Osteoblast (primary cell): ENCODE measurements at regions not wholly inside any gene's neighbourhood (a gene's known extent, or its start where the extent isn't known, plus 50 kb on each side); places are given as distances from the start of the nearest gene placed in this dataset.

ENCODE experiments used
- DNase-seq: peaks from one replicate; pipeline ENCODE4 v3.0.0; 2011; ENCODE audit warnings: low spot score, mixed read lengths; ENCODE audit not compliant: insufficient read length; ENCODE audit errors: missing footprints
- H2AFZ ChIP-seq: 2 replicates; pipeline ENCODE4 v1.6.0; 2011; ENCODE audit warnings: mild to moderate bottlenecking, low read length
- H3K27ac ChIP-seq: 2 replicates; pipeline ENCODE4 v1.5.1; 2011; ENCODE audit warnings: mild to moderate bottlenecking, low read depth, low read length, moderate library complexity
- H3K27me3 ChIP-seq: 2 replicates; pipeline ENCODE4 v1.6.0; 2012; ENCODE audit warnings: mild to moderate bottlenecking, control low read depth, inconsistent platforms, low read length, moderate library complexity; ENCODE audit not compliant: insufficient read depth
- H3K36me3 ChIP-seq: 2 replicates; pipeline ENCODE4 v1.5.1; 2011; ENCODE audit warnings: mild to moderate bottlenecking, low read length, control low read depth, moderate library complexity; ENCODE audit not compliant: insufficient read depth
- H3K4me1 ChIP-seq: 2 replicates; pipeline ENCODE4 v1.5.1; 2011; ENCODE audit warnings: mild to moderate bottlenecking, low read length, control low read depth, moderate library complexity; ENCODE audit not compliant: insufficient read depth
- H3K4me2 ChIP-seq: 2 replicates; pipeline ENCODE4 v1.6.0; 2011; ENCODE audit warnings: mild to moderate bottlenecking, low read length; ENCODE audit not compliant: insufficient read depth
- H3K4me3 ChIP-seq: fragments of 200-600 bp; sonication (generic); 3 replicates; pipeline ENCODE4 v1.5.1; 2012; ENCODE audit warnings: mild to moderate bottlenecking, low read length, inconsistent platforms; ENCODE audit not compliant: insufficient read depth
- H3K79me2 ChIP-seq: 2 replicates; pipeline ENCODE4 v1.6.0; 2012; ENCODE audit warnings: mild to moderate bottlenecking, low read length, control low read depth, inconsistent platforms; ENCODE audit not compliant: insufficient read depth
- H3K9me3 ChIP-seq: 2 replicates; pipeline ENCODE4 v1.5.1; 2011; ENCODE audit warnings: low read depth, low read length, control low read depth
- H4K20me1 ChIP-seq: 2 replicates; pipeline ENCODE4 v1.6.0; 2012; ENCODE audit warnings: mild to moderate bottlenecking, low read length, control low read depth; ENCODE audit not compliant: insufficient read depth
- TF ChIP-seq, protein P1 (sequence below): IDR thresholded peaks from 2 replicates; pipeline ENCODE4 v1.5.1; 2011; ENCODE audit warnings: mild to moderate bottlenecking, low read depth, low read length, moderate library complexity; ENCODE audit errors: extremely low read depth

DNA sequence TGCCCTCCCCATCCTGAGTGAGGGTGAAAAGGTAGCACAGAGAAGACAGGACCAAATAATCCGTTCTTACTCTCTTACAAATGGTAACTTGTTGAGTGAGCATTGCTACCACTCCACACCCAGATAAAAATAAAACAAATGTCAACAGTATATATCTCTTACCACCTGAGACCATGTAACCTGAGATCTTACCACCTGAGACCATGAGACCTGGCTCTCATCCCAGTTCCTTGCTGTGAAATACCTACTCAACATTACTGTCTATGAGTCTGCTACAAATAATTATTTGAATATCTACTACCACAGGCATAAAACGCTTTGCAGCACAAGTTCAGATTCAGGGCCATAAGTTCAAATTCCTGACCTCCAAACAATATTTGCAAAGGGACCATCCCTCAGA lies 234.7 kb downstream of the C1D start:
- H4K20me1 ChIP-seq, result no peaks in the 10 kb centered on the region
- H3K4me2 ChIP-seq, result no peak overlapping the region
- DNase-seq, result no peak
- TF ChIP-seq, protein P1, sequence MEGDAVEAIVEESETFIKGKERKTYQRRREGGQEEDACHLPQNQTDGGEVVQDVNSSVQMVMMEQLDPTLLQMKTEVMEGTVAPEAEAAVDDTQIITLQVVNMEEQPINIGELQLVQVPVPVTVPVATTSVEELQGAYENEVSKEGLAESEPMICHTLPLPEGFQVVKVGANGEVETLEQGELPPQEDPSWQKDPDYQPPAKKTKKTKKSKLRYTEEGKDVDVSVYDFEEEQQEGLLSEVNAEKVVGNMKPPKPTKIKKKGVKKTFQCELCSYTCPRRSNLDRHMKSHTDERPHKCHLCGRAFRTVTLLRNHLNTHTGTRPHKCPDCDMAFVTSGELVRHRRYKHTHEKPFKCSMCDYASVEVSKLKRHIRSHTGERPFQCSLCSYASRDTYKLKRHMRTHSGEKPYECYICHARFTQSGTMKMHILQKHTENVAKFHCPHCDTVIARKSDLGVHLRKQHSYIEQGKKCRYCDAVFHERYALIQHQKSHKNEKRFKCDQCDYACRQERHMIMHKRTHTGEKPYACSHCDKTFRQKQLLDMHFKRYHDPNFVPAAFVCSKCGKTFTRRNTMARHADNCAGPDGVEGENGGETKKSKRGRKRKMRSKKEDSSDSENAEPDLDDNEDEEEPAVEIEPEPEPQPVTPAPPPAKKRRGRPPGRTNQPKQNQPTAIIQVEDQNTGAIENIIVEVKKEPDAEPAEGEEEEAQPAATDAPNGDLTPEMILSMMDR, result no peak
- H3K4me3 ChIP-seq, result no peak overlapping the region
- no peaks in the 10 kb centered on the region for H3K79me2 ChIP-seq
- H2AFZ ChIP-seq, result no peak overlapping the region
- H3K36me3 ChIP-seq, result no peaks in the 10 kb centered on the region
- no peaks in the 10 kb centered on the region for H3K9me3 ChIP-seq
- H3K4me1 ChIP-seq, result peaks cover 5% of the 10 kb centered on the region
- H3K27me3 ChIP-seq, result no peaks in the 10 kb centered on the region
- H3K27ac ChIP-seq, result no peak overlapping the region

DNA sequence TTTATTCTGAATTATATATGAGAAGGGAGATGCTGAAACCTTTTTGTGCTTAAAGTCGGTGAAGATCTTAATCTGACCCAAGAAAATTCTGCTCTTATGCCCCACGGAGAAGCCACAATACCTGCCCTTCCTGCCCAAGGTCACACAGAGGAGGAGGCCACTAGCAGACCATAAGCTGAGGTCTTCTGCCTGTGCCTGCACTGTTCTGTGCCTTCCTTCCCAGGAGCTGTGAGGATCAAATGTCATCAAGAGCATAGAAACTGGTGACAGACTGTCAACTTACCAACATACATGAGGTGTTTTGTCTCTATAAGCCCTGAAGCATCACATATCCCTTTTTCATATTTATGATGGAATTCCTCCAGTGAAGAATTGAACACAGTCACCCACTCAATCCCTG lies 233.3 kb downstream of the C1D start:
- Histone ChIP-seq H3K4me2 (no peak overlapping the region), H3K27ac (no peak overlapping the region), H4K20me1 (no peaks in the 10 kb centered on the region)

DNA sequence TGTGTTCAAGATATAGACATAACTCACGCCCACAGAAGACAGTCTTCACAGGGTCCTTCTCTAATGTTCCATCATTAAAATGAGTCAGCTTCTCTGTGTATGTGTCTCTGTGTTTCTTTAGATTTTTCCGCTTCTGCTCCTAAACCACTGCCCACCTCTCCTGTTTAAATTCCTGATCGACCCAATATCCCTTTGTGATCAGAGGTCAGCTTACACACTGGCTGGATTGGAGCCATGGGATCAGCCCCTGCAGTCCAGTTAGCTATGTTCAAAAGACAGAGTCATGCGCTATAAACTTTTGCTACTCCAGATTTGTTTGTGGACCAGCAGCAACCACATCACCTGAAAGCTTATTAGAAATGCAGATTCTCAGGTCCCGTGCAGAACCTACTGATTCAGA lies 229.2 kb downstream of the C1D start:
- DNase-seq, result no peak
- H3K27ac ChIP-seq, result no peak overlapping the region
- H3K9me3 ChIP-seq, result no peaks in the 10 kb centered on the region
- H3K27me3 ChIP-seq, result no peaks in the 10 kb centered on the region
- no peaks in the 10 kb centered on the region for H3K36me3 ChIP-seq
- H2AFZ ChIP-seq, result no peak overlapping the region
- H4K20me1 ChIP-seq, result no peaks in the 10 kb centered on the region
- no peaks in the 10 kb centered on the region for H3K79me2 ChIP-seq
- no peaks in the 10 kb centered on the region for H3K4me1 ChIP-seq
- no peak overlapping the region for H3K4me3 ChIP-seq
- H3K4me2 ChIP-seq, result no peak overlapping the region
- TF ChIP-seq, protein P1, result no peak

More for the DNA sequence above, 233.3 kb downstream of the C1D start:
- Histone ChIP-seq H3K4me1 (peaks cover 5% of the 10 kb centered on the region), H3K4me3 (no peak overlapping the region), H2AFZ (no peak overlapping the region), H3K9me3 (no peaks in the 10 kb centered on the region), H3K36me3 (no peaks in the 10 kb centered on the region), H3K79me2 (no peaks in the 10 kb centered on the region), H3K27me3 (no peaks in the 10 kb centered on the region)
- TF ChIP-seq, protein P1, result no peak
- no peak for DNase-seq

DNA sequence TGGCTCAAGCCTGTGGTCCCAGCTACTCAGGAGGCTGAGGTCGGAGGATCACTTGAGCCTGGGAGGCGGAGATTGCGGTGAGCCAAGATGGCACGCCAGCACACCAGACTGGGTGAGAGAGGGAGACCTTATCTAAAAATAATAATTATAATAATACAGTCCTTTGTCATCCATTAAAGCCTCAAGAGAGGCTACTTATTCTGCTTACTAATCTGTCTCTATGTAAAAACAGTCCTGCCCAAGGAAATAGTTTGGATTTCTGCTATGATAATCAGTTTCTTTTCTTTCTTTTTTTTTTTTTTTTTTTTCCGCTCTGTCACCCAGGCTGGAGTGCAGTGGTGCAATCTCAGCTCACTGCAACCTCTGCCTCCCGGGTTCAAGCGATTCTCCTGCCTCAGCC lies 228.3 kb downstream of the C1D start:
- DNase-seq, result peak; percentile 58
- H3K79me2 ChIP-seq, result no peaks in the 10 kb centered on the region

More for the DNA sequence above, 228.3 kb downstream of the C1D start:
- Histone ChIP-seq H3K27ac (no peak overlapping the region), H3K27me3 (no peaks in the 10 kb centered on the region), H3K9me3 (no peaks in the 10 kb centered on the region), H3K36me3 (no peaks in the 10 kb centered on the region), H4K20me1 (no peaks in the 10 kb centered on the region), H3K4me1 (peaks cover 2% of the 10 kb centered on the region), H3K4me3 (no peak overlapping the region), H2AFZ (no peak overlapping the region), H3K4me2 (no peak overlapping the region)
- TF ChIP-seq, protein P1, result no peak
